G401 (cell line): ENCODE measurements at regions not wholly inside any gene's neighbourhood (a gene's known extent, or its start where the extent isn't known, plus 50 kb on each side); places are given as distances from the start of the nearest gene placed in this dataset.
A peak's percentile ranks its signal among the peaks of the same experiment; 100 is the strongest.

ENCODE experiments used
- DNase-seq: peaks from one replicate; pipeline ENCODE4 v3.0.0-alpha.2; 2015; ENCODE audit warnings: low spot score
- in situ Hi-C: cut with HindIII; loops from 2 replicates; pipeline ENCODE4 v1.10.0; 2016; ENCODE audit warnings: low sequenced_read_pairs, mixed read lengths

DNA sequence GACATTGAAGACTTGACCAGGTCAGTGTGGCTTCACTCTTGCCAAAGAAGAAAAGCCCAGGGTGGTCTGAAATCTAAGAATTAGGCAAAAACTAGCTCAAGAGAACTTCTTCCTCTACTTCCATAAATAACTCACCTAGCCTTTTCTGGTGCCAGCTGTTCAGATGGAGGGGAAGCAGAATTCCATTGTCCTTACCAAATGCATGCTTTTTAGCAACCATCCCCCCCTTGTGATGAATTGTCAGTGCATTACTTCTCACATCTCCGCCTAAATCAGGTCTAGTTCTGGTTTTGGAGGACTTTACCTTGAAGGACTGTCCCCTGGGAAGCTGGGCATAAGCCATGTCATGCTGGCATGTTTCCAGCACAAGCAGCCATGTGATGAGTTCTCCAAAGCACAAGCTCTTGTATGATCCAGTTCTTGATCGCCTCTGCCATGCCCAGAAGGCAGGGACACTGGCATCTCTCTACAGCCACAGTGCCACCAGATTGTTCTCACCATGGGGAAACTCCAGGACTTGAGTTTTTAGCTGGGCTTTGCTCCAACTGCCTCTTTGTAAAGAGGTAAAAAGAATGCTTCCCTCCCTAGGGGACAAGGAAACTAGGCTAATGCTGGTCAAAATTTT, 96.4 kb upstream of the IL12A start:
- peak; percentile 95 for DNase-seq
- in situ Hi-C loops: no loop called here

GRCh38 chr3:159892801-159893200, 95.8 kb upstream of the IL12A start:
- in situ Hi-C loops: no loop called here

GRCh38 chr3:159894386-159894785, 94.2 kb upstream of the IL12A start:
- no peak for DNase-seq
- in situ Hi-C loops: no loop called here

More at GRCh38 chr3:159892801-159893200, 95.8 kb upstream of the IL12A start:
- peak; percentile 75 for DNase-seq

- no peak for DNase-seq
- in situ Hi-C loops: no loop called here
Measured at GRCh38 chr3:159895430-159895829, 93.2 kb upstream of the IL12A start.

DNA sequence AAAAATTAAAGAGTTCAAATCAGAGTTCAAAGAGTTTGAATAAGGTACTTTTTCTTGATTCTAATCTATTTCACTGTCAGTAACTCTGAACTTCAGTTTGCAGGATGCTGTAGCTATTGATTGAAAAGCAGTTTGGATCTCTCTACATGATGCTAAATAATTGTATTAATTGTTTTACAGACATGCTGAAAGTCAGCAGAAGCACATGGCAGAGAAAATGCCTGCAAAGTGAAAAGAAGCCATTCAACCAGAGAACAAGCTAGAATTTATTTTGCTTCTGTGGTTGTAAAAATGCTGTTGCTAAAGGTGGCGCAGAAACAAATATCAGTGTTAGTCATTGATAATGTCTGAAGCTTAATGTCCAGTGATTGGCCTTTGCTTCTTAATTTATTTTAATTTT, 92.1 kb upstream of the IL12A start:
- DNase-seq: no peak
- in situ Hi-C loops: no loop called here

- DNase-seq: no peak
- in situ Hi-C loops: no loop called here
Measured at GRCh38 chr3:159897331-159898075, 91.1 kb upstream of the IL12A start.

- DNase-seq: no peak
- in situ Hi-C loops: no loop called here
Measured at GRCh38 chr3:159898147-159898546, 90.5 kb upstream of the IL12A start.

DNA sequence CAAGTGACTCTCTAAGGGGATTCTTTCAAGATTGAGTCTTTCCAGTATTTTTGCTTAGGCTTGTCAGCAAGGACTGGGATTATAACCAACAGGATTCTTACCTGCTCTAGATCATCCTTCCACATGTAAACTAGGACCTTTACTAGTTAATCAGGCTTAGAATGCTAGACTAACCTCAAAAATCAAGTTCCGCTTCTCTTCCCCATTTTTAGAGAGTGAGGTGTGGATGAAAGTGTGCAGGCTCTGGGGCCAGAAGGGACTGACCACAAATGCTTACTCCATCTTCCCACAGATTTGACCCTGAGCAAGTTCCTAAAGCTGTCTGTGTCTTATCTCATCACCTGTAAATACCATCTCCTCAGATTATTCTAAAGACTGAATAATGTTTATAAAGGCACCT, 89.5 kb upstream of the IL12A start:
- in situ Hi-C loops: no loop called here
- no peak for DNase-seq

DNA sequence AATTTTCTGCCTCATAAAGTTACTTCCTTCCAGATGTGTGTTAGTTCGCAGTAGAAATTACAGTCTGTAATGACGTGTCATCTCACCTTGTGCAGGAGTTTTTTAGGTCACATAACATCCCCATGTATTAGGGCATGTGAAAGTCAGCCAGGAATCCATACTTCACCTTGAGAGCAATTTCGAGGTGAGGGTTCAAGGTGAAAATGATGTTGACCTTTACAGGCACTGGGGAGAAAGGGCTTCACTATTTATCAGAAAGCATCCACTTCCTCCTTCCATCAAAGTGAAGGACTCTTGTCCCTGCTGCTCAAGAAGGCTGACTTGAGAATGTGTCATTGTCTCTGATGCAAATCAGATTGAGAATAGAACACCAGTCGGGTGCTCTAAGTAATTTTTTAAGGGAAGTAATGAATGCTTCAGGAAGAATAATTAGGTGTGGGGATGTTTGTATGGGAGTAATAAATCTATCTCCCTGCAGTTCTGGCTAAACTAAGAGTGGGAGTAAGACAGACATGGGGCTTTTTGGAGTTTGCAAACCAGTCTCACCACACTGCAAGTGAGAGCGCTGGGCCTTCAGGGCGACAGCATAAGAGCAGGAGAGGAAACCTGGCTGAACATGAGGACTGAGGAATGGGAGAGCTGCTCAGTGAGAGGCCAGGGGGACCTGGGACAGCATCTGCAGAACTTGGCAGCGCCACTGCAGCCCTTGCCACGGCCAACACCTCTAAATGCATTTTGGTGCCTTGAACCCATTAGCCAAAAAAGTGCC, 85.9 kb upstream of the IL12A start:
- in situ Hi-C loops: no loop called here
- DNase-seq: no peak

- in situ Hi-C loops: no loop called here
- DNase-seq: no peak
Measured at GRCh38 chr3:159904455-159904854, 84.2 kb upstream of the IL12A start.

DNA sequence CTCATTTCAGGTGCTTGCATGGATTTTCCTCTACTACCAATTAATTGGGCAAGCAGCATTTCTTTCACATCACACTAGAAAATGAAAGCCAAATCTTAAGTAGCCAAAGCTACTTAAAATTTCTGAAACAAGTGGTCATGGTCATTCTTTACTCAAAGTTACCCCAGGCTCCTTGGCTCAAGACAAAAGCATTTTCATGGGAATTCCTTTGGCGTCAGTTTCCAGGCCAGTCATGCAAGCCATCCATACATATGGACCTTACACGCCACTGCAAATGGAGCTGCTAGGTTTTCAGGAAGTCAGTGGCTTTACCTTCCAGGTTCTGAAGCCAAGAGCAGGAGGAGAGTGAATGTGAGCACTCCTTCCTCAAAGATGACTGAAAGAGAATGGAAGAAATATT, 83.7 kb upstream of the IL12A start:
- in situ Hi-C loops: no loop called here
- no peak for DNase-seq

DNA sequence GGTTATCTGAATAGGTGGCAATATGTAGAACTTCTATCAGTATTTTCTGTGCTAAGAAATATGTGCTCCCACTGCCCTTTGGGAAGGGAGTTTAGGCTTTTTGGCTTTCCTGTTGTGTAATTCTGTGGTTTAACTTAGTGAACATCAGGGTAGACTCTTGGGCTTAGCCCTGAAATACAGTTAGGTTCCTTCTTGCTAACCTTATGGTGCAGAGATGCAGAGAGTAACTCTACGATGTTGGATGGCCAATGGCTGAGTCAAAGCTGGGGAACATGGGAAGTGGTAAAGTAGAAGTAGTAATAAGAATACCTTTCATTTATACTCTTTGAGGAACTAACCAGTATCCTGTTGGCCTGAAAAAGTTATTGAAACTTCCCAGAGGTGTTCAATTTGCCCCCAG, 80.8 kb upstream of the IL12A start:
- DNase-seq: no peak
- in situ Hi-C loops: no loop called here

DNA sequence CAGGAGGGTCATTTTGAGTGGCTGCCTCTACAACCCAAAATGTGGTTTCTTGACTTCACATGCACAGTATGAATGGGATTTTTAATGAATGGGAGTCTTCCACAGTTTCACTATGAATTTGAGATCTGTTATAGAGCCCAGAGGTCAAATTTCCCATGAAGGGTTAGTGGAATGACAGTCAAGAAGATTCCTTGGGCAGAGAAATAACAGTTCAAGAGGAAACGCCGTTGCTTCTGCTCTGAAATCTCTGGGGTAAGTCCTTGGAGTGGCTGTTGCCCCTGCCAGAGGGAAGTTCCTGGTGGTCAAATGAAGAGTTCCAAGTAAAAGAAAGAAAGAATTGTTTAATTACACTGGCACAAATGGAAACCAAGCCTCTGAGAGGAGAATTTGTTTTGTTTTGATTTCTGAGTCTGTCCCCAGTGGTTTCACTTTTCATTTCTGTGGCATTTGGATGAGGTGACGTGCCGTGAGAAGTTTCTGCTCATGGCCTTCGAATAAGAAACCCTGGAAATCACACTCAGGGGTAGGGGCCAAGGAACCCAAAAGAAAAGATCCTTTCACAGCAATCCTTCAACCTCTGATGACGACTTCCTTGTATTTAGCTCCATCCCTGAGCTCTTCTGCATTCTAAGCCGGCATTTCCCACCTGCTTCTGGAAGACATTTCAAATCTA, 77.5 kb upstream of the IL12A start:
- no peak for DNase-seq
- in situ Hi-C loops: no loop called here

DNA sequence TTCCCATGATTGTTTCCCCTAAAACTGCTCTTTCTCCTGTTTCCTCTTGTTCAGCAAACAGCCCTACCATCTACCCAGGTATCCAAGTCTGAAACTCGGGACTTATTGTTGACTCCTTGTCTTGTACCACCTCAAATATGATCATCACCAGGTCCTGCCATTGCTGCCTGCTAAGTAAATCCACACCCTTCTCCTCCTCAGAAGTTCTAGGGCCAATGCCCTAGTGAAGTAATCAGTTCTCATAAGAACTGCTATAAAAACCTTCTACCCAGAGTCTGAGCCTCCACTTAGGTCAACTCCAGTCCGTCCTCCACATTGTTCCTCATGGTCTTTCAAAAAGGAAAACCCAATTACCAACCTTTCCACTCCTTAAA, 77.0 kb upstream of the IL12A start:
- no peak for DNase-seq
- in situ Hi-C loops: no loop called here

- in situ Hi-C loops: no loop called here
- no peak for DNase-seq
Measured at GRCh38 chr3:159913712-159914414, 74.8 kb upstream of the IL12A start.

DNA sequence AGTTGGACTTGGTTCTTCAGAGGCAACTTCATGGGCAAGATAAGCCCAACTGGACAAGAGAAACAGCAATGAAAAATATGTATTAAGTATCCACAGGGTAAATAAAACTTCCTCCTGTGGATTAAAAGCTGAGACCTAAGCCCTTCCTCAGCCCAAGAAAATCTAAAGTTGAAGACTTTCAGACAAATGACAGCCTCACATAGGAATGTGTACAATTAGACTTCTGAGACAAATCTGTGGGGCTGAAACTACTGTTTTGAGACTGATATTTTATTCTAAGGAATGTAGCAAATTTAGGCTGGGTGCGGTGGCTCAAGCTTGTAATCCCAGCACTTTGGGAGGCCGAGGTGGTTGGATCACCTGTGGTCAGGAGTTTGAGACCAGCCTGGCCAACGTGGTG, 74.2 kb upstream of the IL12A start:
- in situ Hi-C loops: no loop called here
- DNase-seq: no peak

DNA sequence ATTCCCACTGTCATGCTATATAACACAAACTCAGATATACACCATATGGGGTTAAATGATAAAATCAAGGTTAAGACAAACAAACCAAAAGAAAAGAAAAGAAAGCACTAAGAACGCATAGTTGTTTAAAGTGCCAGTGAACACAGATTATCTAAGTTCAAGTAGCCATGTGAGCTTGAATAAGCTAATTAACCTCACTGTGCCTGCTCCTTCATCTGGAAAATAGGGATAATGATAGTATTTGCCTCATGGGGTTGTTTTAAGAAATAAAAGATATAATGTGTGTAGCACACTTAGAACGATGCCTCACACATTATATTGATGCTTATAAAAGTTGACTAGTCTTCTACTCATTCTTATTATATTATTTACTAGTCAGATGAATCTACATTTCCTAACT, 72.6 kb upstream of the IL12A start:
- in situ Hi-C loops: no loop called here
- DNase-seq: no peak

- in situ Hi-C loops: no loop called here
- DNase-seq: no peak
Measured at GRCh38 chr3:159917141-159917540, 71.5 kb upstream of the IL12A start.

DNA sequence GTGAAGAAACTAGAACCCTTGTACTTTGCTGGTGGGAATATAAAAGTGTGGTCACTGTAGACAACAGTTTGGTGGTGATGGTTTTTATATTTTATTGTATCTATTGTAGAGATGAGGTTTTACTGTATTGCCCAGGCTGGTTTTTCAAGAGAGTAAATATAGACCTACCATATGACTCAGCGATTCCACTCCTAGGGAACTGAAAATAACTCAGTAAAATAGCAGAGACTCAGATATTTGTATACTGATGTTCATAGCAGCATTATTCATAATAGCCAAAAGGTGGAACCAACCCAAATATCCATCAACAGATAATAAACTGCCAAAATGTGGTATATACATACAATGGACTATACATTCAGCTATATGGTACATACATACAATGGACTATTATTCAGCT, 68.8 kb upstream of the IL12A start:
- DNase-seq: no peak
- in situ Hi-C loops: no loop called here
